ENCODE measurements at regions not wholly inside any gene's neighbourhood (a gene's known extent, or its start where the extent isn't known, plus 50 kb on each side); places are given as distances from the start of the nearest gene placed in this dataset.
A peak's percentile ranks its signal among the peaks of the same experiment; 100 is the strongest.

DNA sequence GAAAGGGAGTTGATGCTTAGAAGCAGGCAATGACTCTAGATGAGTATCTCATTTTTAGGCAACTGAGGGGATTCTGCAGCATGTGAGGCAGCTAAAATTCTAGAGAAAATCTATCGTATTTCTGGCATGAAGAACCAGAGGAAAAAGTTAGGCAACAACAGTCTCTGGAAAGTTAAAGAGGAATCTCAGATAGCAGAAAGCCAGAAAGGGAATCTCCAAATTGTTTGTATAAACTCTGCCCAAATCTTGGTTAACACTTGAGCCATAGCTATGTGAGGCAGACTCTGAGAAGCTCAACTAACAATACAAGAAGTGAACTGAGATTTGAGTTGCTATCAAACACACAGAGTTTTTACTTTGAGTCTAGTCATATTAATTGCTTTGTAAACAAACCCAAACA lies 215.8 kb upstream of the FZD8 start:
- Mint-ChIP-seq H3K36me3 (ENCODE audit: low read depth) (peaks cover 9% of the 10 kb centered on the region), H3K27me3 (ENCODE audit: low read depth) (no peaks in the 10 kb centered on the region), H3K4me1 (peaks cover 12% of the 10 kb centered on the region), H3K27ac (ENCODE audit: unreplicated experiment) (no peak overlapping the region), H3K4me3 (peak overlapping the region; percentile 93), H3K9me3 (peaks cover 3% of the 10 kb centered on the region)
- DNase-seq (ENCODE audit: low read depth, low spot score): no peak
- TF ChIP-seq, protein P1, sequence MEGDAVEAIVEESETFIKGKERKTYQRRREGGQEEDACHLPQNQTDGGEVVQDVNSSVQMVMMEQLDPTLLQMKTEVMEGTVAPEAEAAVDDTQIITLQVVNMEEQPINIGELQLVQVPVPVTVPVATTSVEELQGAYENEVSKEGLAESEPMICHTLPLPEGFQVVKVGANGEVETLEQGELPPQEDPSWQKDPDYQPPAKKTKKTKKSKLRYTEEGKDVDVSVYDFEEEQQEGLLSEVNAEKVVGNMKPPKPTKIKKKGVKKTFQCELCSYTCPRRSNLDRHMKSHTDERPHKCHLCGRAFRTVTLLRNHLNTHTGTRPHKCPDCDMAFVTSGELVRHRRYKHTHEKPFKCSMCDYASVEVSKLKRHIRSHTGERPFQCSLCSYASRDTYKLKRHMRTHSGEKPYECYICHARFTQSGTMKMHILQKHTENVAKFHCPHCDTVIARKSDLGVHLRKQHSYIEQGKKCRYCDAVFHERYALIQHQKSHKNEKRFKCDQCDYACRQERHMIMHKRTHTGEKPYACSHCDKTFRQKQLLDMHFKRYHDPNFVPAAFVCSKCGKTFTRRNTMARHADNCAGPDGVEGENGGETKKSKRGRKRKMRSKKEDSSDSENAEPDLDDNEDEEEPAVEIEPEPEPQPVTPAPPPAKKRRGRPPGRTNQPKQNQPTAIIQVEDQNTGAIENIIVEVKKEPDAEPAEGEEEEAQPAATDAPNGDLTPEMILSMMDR (conservative IDR thresholded peaks at IDR 0.05): no peak

DNA sequence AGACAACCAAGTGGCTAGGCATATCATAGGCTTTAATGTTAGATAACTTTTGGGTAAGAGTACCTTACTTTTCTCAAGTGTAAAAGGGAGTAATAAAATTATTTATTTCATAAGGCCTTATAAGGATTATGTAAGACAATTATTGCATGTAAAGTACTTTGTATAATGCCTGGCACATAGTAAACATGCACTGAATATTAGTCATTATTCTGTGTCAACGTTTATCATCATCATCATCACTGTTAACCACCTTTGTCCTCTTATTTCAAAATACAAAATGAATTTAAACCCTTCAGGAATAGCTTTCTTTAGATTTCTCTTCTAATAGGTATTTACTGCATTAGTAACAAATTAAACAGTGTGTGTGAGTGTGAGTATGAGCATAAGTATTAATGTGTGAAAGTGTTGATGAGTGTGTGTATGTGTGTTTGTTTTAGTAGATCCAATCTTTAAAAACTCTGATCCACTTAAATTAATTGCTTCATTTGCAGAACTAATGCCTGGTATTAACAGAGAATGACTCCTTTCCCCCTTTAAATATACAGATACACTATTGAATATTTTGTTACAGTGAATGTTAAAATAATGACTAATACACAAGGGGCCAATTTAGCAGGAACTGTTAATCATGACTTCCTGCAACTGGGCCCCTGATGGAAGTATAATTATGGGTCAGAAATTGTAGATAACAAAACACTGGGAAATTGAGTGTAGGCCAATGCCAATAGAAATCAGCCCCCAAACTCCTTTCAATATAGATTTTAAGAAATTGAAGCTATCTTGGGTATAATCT lies 213.3 kb upstream of the FZD8 start:
- H3K4me3 Mint-ChIP-seq: no peak overlapping the region
- TF ChIP-seq, protein P1 (conservative IDR thresholded peaks at IDR 0.05): no peak
- no peaks in the 10 kb centered on the region for H3K27me3 Mint-ChIP-seq (ENCODE audit: low read depth)
- H3K36me3 Mint-ChIP-seq (ENCODE audit: low read depth): peaks cover 6% of the 10 kb centered on the region
- DNase-seq (ENCODE audit: low read depth, low spot score): no peak
- no peak overlapping the region for H3K27ac Mint-ChIP-seq (ENCODE audit: unreplicated experiment)
- H3K9me3 Mint-ChIP-seq: peaks cover 3% of the 10 kb centered on the region
- peaks cover 12% of the 10 kb centered on the region for H3K4me1 Mint-ChIP-seq

DNA sequence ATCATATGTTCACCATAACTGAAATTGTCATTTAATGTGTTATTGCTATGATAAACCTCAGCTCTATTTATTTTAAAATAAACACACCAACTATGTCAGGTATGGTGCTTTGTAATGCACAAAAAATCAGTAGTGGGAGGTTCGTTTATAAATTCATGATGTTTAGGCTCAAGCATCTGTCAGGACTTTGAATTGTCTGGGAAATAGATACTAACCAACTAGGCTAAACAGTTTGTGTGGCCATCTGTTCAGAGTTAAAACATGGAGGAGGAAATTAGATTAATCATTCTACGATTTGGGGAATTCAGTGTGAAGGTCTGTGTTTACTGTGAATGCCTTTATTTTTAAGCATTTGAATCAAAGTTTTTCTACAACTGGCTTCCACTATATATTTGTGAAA lies 212.6 kb upstream of the FZD8 start:
- Mint-ChIP-seq H3K9me3 (peaks cover 3% of the 10 kb centered on the region), H3K27ac (ENCODE audit: unreplicated experiment) (no peak overlapping the region), H3K36me3 (ENCODE audit: low read depth) (peaks cover 6% of the 10 kb centered on the region), H3K4me3 (no peak overlapping the region), H3K27me3 (ENCODE audit: low read depth) (no peaks in the 10 kb centered on the region), H3K4me1 (peaks cover 12% of the 10 kb centered on the region)
- TF ChIP-seq, protein P1 (conservative IDR thresholded peaks at IDR 0.05): no peak
- no peak for DNase-seq (ENCODE audit: low read depth, low spot score)

DNA sequence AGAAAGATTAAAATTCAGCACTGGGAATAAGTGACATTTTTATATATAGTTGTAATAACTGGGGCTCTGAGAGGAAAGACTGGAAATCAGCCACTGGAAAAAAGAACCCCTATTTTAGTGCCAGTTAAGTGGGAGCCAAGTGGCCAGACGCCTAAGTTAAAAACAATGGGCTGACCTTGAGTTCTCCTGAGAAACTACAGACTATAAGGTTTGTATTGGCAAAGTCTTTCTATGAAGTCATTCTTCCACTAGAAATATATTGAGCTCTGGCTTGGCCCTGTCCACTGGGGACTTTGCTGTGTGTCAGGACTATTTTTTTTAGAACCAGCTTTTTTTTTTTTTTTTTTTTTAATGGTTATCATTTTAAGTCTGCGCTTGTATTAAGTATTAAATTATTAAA lies 210.6 kb upstream of the FZD8 start:
- H3K36me3 Mint-ChIP-seq (ENCODE audit: low read depth): no peaks in the 10 kb centered on the region
- no peak overlapping the region for H3K4me3 Mint-ChIP-seq

DNA sequence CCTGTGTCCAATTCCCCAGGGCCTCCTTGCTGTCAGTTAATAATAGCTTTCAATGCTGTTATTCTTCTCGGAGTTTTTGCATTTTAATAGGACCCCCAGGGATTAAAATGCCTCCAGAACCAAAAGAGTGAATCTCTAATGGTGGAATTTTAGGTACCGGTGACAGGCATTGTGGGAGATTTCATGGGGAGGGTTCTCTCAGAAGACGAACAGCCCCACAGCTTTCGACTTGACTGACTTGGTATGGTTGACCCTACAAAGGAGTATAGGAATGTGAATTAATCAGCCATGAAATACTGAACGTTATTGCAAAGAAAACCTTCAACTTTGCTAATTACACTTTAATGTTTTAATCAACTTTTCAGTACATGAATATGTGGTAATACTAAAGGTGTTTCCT lies 206.3 kb upstream of the FZD8 start:
- Mint-ChIP-seq H3K27ac (ENCODE audit: unreplicated experiment) (peak overlapping the region; percentile 4), H3K4me1 (peaks cover 34% of the 10 kb centered on the region), H3K36me3 (ENCODE audit: low read depth) (no peaks in the 10 kb centered on the region), H3K27me3 (ENCODE audit: low read depth) (no peaks in the 10 kb centered on the region), H3K4me3 (no peak overlapping the region), H3K9me3 (no peaks in the 10 kb centered on the region)
- DNase-seq (ENCODE audit: low read depth, low spot score): no peak
- TF ChIP-seq, protein P1 (conservative IDR thresholded peaks at IDR 0.05): no peak

More for the DNA sequence above, 210.6 kb upstream of the FZD8 start:
- H3K27ac Mint-ChIP-seq (ENCODE audit: unreplicated experiment): no peak overlapping the region
- peaks cover 22% of the 10 kb centered on the region for H3K4me1 Mint-ChIP-seq
- DNase-seq (ENCODE audit: low read depth, low spot score): no peak
- peaks cover 3% of the 10 kb centered on the region for H3K9me3 Mint-ChIP-seq
- no peaks in the 10 kb centered on the region for H3K27me3 Mint-ChIP-seq (ENCODE audit: low read depth)
- TF ChIP-seq, protein P1 (conservative IDR thresholded peaks at IDR 0.05): no peak

Measured in neural crest cell (in vitro differentiated cells).